HEK293 (cell line): ENCODE measurements at regions not wholly inside any gene's neighbourhood (a gene's known extent, or its start where the extent isn't known, plus 50 kb on each side); places are given as distances from the start of the nearest gene placed in this dataset.

ENCODE experiments used
- CTCF ChIA-PET: fragments of 350-600 bp; formaldehyde crosslinking; extraction: SDS; loops from one replicate; lab custom pipeline; 2021; ENCODE audit warnings: antibody characterized with exemption; lab: Yijun Ruan, JAX
- POLR2A ChIA-PET: fragments of 300-600 bp; formaldehyde crosslinking; extraction: SDS; loops from one replicate; lab custom pipeline; 2020; ENCODE audit warnings: antibody characterized with exemption, inconsistent platforms; lab: Yijun Ruan, JAX
- H3K27ac ChIP-seq: fragments of 200-500 bp; sonication (Bioruptor generic); 2 replicates; pipeline ENCODE4 v1.5.1; 2014; ENCODE audit warnings: low read depth, low read length, control low read depth, inconsistent platforms; ENCODE audit errors: extremely low read depth
- H3K36me3 ChIP-seq, 2 experiments: fragments of 200-500 bp in 1 of 2; sonication (Bioruptor generic) in 1 of 2; 1 replicate in 1 of 2; 2 replicates in 1 of 2; pipeline ENCODE4 v1.5.1; 2014 to 2017; ENCODE audit warnings: inconsistent platforms in 2 of 2, low read length in 2 of 2; ENCODE audit not compliant: control insufficient read depth in 2 of 2, insufficient read depth in 1 of 2
- H3K4me1 ChIP-seq: fragments of 200-500 bp; sonication (Bioruptor generic); 2 replicates; pipeline ENCODE4 v1.5.1; 2014; ENCODE audit warnings: mild to moderate bottlenecking, low read length, inconsistent platforms; ENCODE audit not compliant: control insufficient read depth, insufficient read depth
- H3K4me3 ChIP-seq: 2 replicates; pipeline ENCODE4 v1.5.1; 2011; ENCODE audit warnings: low read depth, mild to moderate bottlenecking, control low read depth, low read length, moderate library complexity
- H3K9me3 ChIP-seq: fragments of 200-500 bp; sonication (Bioruptor generic); 2 replicates; pipeline ENCODE4 v1.5.1; 2014; ENCODE audit warnings: low read depth, low read length, inconsistent platforms; ENCODE audit not compliant: control insufficient read depth, insufficient read depth
- FEZF1 ChIP-seq: fragments of 450-650 bp; formaldehyde crosslinking; IDR thresholded peaks from 2 replicates; pipeline ENCODE4 v1.5.1; 2016; ENCODE audit warnings: missing biosample characterization, missing genetic modification characterization
- HOXC10 ChIP-seq: sonication (generic); formaldehyde crosslinking; IDR thresholded peaks from 2 replicates; pipeline ENCODE4 v1.8.1; 2023; ENCODE audit warnings: mild to moderate bottlenecking, missing genetic modification reagents
- KLF10 ChIP-seq: fragments of 450-650 bp; IDR thresholded peaks from 2 replicates; pipeline ENCODE4 v1.5.1; 2018; ENCODE audit warnings: missing biosample characterization, mild to moderate bottlenecking, missing genetic modification characterization
- REPIN1 ChIP-seq: fragments of 450-650 bp; formaldehyde crosslinking; IDR thresholded peaks from 2 replicates; pipeline ENCODE4 v1.5.1; 2017; ENCODE audit warnings: missing biosample characterization, missing genetic modification characterization, low read depth
- SALL2 ChIP-seq: fragments of 450-650 bp; formaldehyde crosslinking; IDR thresholded peaks from 2 replicates; pipeline ENCODE4 v1.5.0; 2017; ENCODE audit warnings: missing biosample characterization, mild to moderate bottlenecking, missing genetic modification characterization, borderline replicate concordance
- SP3 ChIP-seq: fragments of 450-650 bp; formaldehyde crosslinking; IDR thresholded peaks from 2 replicates; pipeline ENCODE4 v1.5.1; 2016; ENCODE audit warnings: missing biosample characterization, missing genetic modification characterization
- YY1 ChIP-seq: fragments of 450-650 bp; formaldehyde crosslinking; IDR thresholded peaks from 2 replicates; pipeline ENCODE4 v1.5.1; 2018; ENCODE audit warnings: missing biosample characterization, missing genetic modification characterization
- ZBTB10 ChIP-seq: fragments of 450-650 bp; formaldehyde crosslinking; IDR thresholded peaks from 2 replicates; pipeline ENCODE4 v1.5.1; 2016; ENCODE audit warnings: missing biosample characterization, missing genetic modification characterization
- ZBTB20 ChIP-seq: fragments of 450-650 bp; formaldehyde crosslinking; IDR thresholded peaks from 2 replicates; pipeline ENCODE4 v1.5.1; 2016; ENCODE audit warnings: missing biosample characterization, missing genetic modification characterization
- ZEB2 ChIP-seq: fragments of 450-650 bp; formaldehyde crosslinking; IDR thresholded peaks from 2 replicates; pipeline ENCODE4 v1.5.1; 2016; ENCODE audit warnings: missing biosample characterization, missing genetic modification characterization
- ZFP69B ChIP-seq: fragments of 450-650 bp; formaldehyde crosslinking; IDR thresholded peaks from 2 replicates; pipeline ENCODE4 v1.5.1; 2016; ENCODE audit warnings: missing biosample characterization, missing genetic modification characterization
- ZNF121 ChIP-seq: fragments of 450-650 bp; formaldehyde crosslinking; IDR thresholded peaks from 2 replicates; pipeline ENCODE4 v1.5.1; 2016; ENCODE audit warnings: missing biosample characterization, missing genetic modification characterization
- ZNF16 ChIP-seq: fragments of 450-650 bp; formaldehyde crosslinking; IDR thresholded peaks from 2 replicates; pipeline ENCODE4 v1.5.1; 2016; ENCODE audit warnings: low read depth, missing biosample characterization, missing genetic modification characterization
- ZNF266 ChIP-seq: fragments of 450-650 bp; formaldehyde crosslinking; IDR thresholded peaks from 2 replicates; pipeline ENCODE4 v1.5.1; 2016; ENCODE audit warnings: missing biosample characterization, missing genetic modification characterization, low read depth
- ZNF311 ChIP-seq: fragments of 450-650 bp; formaldehyde crosslinking; IDR thresholded peaks from 2 replicates; pipeline ENCODE4 v1.5.1; 2017; ENCODE audit warnings: missing biosample characterization, missing genetic modification characterization, borderline replicate concordance
- ZNF404 ChIP-seq: fragments of 450-650 bp; formaldehyde crosslinking; IDR thresholded peaks from 2 replicates; pipeline ENCODE4 v1.5.1; 2017; ENCODE audit warnings: missing biosample characterization, missing genetic modification characterization
- ZNF473 ChIP-seq: fragments of 450-650 bp; formaldehyde crosslinking; IDR thresholded peaks from 2 replicates; pipeline ENCODE4 v1.5.1; 2017; ENCODE audit warnings: missing biosample characterization, missing genetic modification characterization
- ZNF513 ChIP-seq: fragments of 450-650 bp; IDR thresholded peaks from 2 replicates; pipeline ENCODE4 v1.5.1; 2018; ENCODE audit warnings: missing biosample characterization, missing genetic modification characterization
- ZNF571 ChIP-seq: fragments of 450-650 bp; formaldehyde crosslinking; IDR thresholded peaks from 2 replicates; pipeline ENCODE4 v1.5.0; 2017; ENCODE audit warnings: missing biosample characterization, missing genetic modification characterization
- ZNF600 ChIP-seq: fragments of 450-650 bp; formaldehyde crosslinking; IDR thresholded peaks from 2 replicates; pipeline ENCODE4 v1.5.1; 2016; ENCODE audit warnings: missing biosample characterization, missing genetic modification characterization
- ZNF610 ChIP-seq: fragments of 450-650 bp; formaldehyde crosslinking; IDR thresholded peaks from 2 replicates; pipeline ENCODE4 v1.5.1; 2016; ENCODE audit warnings: missing biosample characterization, missing genetic modification characterization, borderline replicate concordance
- ZNF623 ChIP-seq: fragments of 450-650 bp; formaldehyde crosslinking; IDR thresholded peaks from 2 replicates; pipeline ENCODE4 v1.5.1; 2016; ENCODE audit warnings: missing biosample characterization, missing genetic modification characterization
- ZNF777 ChIP-seq: fragments of 450-650 bp; formaldehyde crosslinking; IDR thresholded peaks from 2 replicates; pipeline ENCODE4 v1.5.1; 2017; ENCODE audit warnings: missing biosample characterization, missing genetic modification characterization, borderline replicate concordance
- ZNF785 ChIP-seq: fragments of 450-650 bp; formaldehyde crosslinking; IDR thresholded peaks from 2 replicates; pipeline ENCODE4 v1.5.1; 2016; ENCODE audit warnings: missing biosample characterization, missing genetic modification characterization
- TF ChIP-seq, protein P1 (sequence below): fragments of 450-650 bp; IDR thresholded peaks from 2 replicates; pipeline ENCODE4 v1.5.1; 2018; ENCODE audit warnings: missing biosample characterization, mild to moderate bottlenecking, missing genetic modification characterization
- TF ChIP-seq, protein P2 (sequence below): fragments of 450-650 bp; formaldehyde crosslinking; IDR thresholded peaks from 2 replicates; pipeline ENCODE4 v1.5.1; 2016; ENCODE audit warnings: missing biosample characterization, missing genetic modification characterization, low read depth

DNA sequence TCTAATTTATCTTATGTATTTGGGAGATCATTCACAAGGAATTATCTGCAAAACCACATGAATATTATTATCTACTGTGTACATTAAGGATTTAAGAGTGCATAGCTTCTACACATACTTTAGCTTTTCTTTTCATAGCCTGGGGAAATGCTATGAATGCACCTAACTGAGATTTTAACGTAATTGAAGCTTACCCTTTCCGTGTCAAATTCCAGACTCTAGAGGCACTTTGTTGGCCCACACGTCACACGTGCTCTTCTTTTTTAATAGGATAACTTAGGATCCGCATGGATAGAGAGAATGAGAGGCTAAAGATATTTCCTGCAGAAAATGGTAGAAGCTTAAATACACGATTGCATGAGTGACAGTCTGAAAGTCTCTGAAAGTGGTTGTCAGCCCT lies 481.1 kb downstream of the PCNX1 start:
- Histone ChIP-seq H3K4me1 (peaks cover 11% of the 10 kb centered on the region), H3K4me3 (no peak overlapping the region), H3K9me3 (no peaks in the 10 kb centered on the region), H3K27ac (no peak overlapping the region), H3K36me3 (no peaks in the 10 kb centered on the region)
- ChIA-PET CTCF (no interaction called here), POLR2A (interaction anchor here (0.5 kb wide), 1 partner anchor 68 kb away, joined by 3 read pairs; the partner anchor contains the start of gene SIPA1L1)
- TF ChIP-seq SP3 (no peak), YY1 (no peak)
- TF ChIP-seq, all 188 proteins: peak for 0

- POLR2A ChIA-PET, result interaction anchor here (0.5 kb wide), 1 partner anchor 69 kb away, joined by 3 read pairs; the partner anchor contains the start of gene SIPA1L1
- Histone ChIP-seq H3K4me3 (no peak overlapping the region), H3K9me3 (no peaks in the 10 kb centered on the region)
- TF ChIP-seq ZNF121 (tag by site-specific recombination) (peak; percentile 36; the same call in 1 of the 2 replicates), ZNF777 (tag by site-specific recombination) (no peak)
- TF ChIP-seq, all 188 proteins: peak for 1
- Histone ChIP-seq H3K36me3 (no peaks in the 10 kb centered on the region), H3K27ac (no peak overlapping the region), H3K4me1 (peaks cover 6% of the 10 kb centered on the region)
- CTCF ChIA-PET, result no interaction called here
Measured at GRCh38 chr14:71388862-71389261, 481.6 kb downstream of the PCNX1 start.

- ChIA-PET CTCF (interaction anchor here (1.2 kb wide), 1 partner anchor 10 kb away, joined by 5 read pairs; no protein-coding TSS in a partner anchor), POLR2A (no interaction called here)
Measured at GRCh38 chr14:71394386-71394785, 487.1 kb downstream of the PCNX1 start.

GRCh38 chr14:71395151-71395604 lies 487.9 kb downstream of the PCNX1 start:
- no peak overlapping the region for H3K27ac ChIP-seq
- H3K4me1 ChIP-seq, result no peaks in the 10 kb centered on the region; the same call in 1 of the 2 replicates
- no peak overlapping the region for H3K4me3 ChIP-seq
- CTCF ChIA-PET, result interaction anchor here (0.6 to 1.2 kb wide), 3 partner anchors 10 to 164 kb away, joined by 3 to 5 read pairs (median 3); no protein-coding TSS in a partner anchor
- H3K36me3 ChIP-seq, result no peaks in the 10 kb centered on the region
- POLR2A ChIA-PET, result no interaction called here
- no peaks in the 10 kb centered on the region for H3K9me3 ChIP-seq
- TF ChIP-seq ZNF610 (tag by site-specific recombination), result no peak
- no peak for TF ChIP-seq FEZF1 (tag by site-specific recombination)
- no peak for TF ChIP-seq ZNF785 (tag by site-specific recombination)
- TF ChIP-seq, protein P1, sequence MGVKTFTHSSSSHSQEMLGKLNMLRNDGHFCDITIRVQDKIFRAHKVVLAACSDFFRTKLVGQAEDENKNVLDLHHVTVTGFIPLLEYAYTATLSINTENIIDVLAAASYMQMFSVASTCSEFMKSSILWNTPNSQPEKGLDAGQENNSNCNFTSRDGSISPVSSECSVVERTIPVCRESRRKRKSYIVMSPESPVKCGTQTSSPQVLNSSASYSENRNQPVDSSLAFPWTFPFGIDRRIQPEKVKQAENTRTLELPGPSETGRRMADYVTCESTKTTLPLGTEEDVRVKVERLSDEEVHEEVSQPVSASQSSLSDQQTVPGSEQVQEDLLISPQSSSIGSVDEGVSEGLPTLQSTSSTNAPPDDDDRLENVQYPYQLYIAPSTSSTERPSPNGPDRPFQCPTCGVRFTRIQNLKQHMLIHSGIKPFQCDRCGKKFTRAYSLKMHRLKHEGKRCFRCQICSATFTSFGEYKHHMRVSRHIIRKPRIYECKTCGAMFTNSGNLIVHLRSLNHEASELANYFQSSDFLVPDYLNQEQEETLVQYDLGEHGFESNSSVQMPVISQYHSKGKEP (tag by site-specific recombination), result no peak
- TF ChIP-seq ZEB2 (tag by site-specific recombination), result no peak
- TF ChIP-seq ZNF311, result no peak
- no peak for TF ChIP-seq ZFP69B (tag by site-specific recombination)
- TF ChIP-seq ZNF571 (tag by site-specific recombination), result no peak
- no peak for TF ChIP-seq ZNF513
- TF ChIP-seq ZNF404 (tag by site-specific recombination), result no peak
- no peak for TF ChIP-seq ZBTB20 (tag by site-specific recombination)
- TF ChIP-seq ZBTB10 (tag by site-specific recombination), result no peak
- no peak for TF ChIP-seq ZNF473
- no peak for TF ChIP-seq ZNF266 (tag by site-specific recombination)

More at GRCh38 chr14:71394386-71394785, 487.1 kb downstream of the PCNX1 start:
- H3K9me3 ChIP-seq, result no peaks in the 10 kb centered on the region
- H3K36me3 ChIP-seq, result no peaks in the 10 kb centered on the region
- H3K4me3 ChIP-seq, result no peak overlapping the region
- no peaks in the 10 kb centered on the region for H3K4me1 ChIP-seq
- TF ChIP-seq SALL2 (tag by site-specific recombination), result no peak
- no peak for TF ChIP-seq ZNF16 (tag by site-specific recombination)
- TF ChIP-seq ZNF600 (tag by site-specific recombination), result no peak
- TF ChIP-seq HOXC10 (CRISPR knock-in tag), result no peak
- no peak for TF ChIP-seq ZNF623
- TF ChIP-seq KLF10 (tag by site-specific recombination), result no peak
- TF ChIP-seq, protein P2, sequence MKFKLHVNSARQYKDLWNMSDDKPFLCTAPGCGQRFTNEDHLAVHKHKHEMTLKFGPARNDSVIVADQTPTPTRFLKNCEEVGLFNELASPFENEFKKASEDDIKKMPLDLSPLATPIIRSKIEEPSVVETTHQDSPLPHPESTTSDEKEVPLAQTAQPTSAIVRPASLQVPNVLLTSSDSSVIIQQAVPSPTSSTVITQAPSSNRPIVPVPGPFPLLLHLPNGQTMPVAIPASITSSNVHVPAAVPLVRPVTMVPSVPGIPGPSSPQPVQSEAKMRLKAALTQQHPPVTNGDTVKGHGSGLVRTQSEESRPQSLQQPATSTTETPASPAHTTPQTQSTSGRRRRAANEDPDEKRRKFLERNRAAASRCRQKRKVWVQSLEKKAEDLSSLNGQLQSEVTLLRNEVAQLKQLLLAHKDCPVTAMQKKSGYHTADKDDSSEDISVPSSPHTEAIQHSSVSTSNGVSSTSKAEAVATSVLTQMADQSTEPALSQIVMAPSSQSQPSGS (tag by site-specific recombination), result peak; percentile 53; the same call in 1 of the 2 replicates
- no peak for TF ChIP-seq REPIN1 (tag by site-specific recombination)
- H3K27ac ChIP-seq, result no peak overlapping the region
